Heart left ventricle (tissue), 13 donors: ENCODE measurements at regions not wholly inside any gene's neighbourhood (a gene's known extent, or its start where the extent isn't known, plus 50 kb on each side); places are given as distances from the start of the nearest gene placed in this dataset.

ENCODE experiments used
- POLR2A ChIP-seq, 2 donors: fragments of 450-650 bp; IDR thresholded peaks; one replicate each; pipeline ENCODE4 v1.6.1; 2017; ENCODE audit warnings: antibody characterized with exemption in 2 of 2, mild to moderate bottlenecking in 2 of 2, moderate library complexity in 2 of 2
- TF ChIP-seq, protein P1 (sequence below), 12 donors: fragments of 200-600 bp; sonication (generic) in 4 of 12; IDR thresholded peaks; one replicate each; pipeline versions ENCODE4 v1.5.0 to v1.8.0; 2018 to 2022; ENCODE audit warnings: antibody characterized with exemption in 12 of 12, mild to moderate bottlenecking in 5 of 12
- donor health status: ischemic (EF 13 %, LVEDD 7.1; RV severe dilation, severe dysfunction).
- donor health status: DM: no; HTN: yes; CAD: no.
- donor health status: DM: no; HTN: no; CAD: no.
- donor health status: ischemic (EF 25% LVEDD 6.9; RV normal size, moderate dysfunction).
- donor health status: ischemic (EF 25% LVEDD 5.7; RV mildly dilated, moderate dysfunction).
- donor health status: ischemic (EF 35%, LVEDD 5.7; RV mildly dilated, moderate dysfunction).
- donor health status: nonischemic (EF 11% LVEDD 7.7; RV severe dilation, severe dysfunction).
- donor health status: DM: yes; HTN: yes; CAD: no.
- donor health status: PGD.
- donor health status: ischemic (EF 29% LVEDD 5.4; RV normal size, mild dysfunction).
- donor health status: nonischemic (EF 23%, LVEDD 6.1; RV moderate dilation, normal function).

DNA sequence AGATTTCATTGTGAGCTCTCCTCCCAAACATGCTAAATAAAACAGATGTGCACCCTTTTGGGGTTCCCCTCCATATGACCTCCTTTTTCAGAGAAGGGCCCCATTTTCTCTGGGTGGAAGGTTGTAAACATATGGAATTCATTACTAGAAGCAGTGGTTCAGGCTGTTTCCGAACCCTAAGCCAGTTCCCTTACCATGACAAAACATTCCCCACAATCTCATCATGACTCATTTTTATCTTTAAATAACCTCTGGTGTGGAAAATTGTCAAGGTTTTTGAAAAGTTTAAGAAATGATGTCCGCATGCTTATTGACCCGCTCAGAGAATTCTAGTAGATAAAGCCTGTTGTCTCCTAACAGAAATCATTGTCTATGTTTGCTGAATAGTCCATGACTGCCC is 127.3 kb upstream of the PIK3R1 start:
- TF ChIP-seq, protein P1, sequence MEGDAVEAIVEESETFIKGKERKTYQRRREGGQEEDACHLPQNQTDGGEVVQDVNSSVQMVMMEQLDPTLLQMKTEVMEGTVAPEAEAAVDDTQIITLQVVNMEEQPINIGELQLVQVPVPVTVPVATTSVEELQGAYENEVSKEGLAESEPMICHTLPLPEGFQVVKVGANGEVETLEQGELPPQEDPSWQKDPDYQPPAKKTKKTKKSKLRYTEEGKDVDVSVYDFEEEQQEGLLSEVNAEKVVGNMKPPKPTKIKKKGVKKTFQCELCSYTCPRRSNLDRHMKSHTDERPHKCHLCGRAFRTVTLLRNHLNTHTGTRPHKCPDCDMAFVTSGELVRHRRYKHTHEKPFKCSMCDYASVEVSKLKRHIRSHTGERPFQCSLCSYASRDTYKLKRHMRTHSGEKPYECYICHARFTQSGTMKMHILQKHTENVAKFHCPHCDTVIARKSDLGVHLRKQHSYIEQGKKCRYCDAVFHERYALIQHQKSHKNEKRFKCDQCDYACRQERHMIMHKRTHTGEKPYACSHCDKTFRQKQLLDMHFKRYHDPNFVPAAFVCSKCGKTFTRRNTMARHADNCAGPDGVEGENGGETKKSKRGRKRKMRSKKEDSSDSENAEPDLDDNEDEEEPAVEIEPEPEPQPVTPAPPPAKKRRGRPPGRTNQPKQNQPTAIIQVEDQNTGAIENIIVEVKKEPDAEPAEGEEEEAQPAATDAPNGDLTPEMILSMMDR (IDR thresholded peaks at IDR 0.05), result no peak
- TF ChIP-seq POLR2A (IDR thresholded peaks at IDR 0.05), result no peak
